Stimulated activated CD4-positive, alpha-beta T cell treated with anti-CD3 and anti-CD28 coated beads, Interleukin-15, amount 100 ng/mL, for 1 hour (primary cell): ENCODE measurements at regions not wholly inside any gene's neighbourhood (a gene's known extent, or its start where the extent isn't known, plus 50 kb on each side); places are given as distances from the start of the nearest gene placed in this dataset.
"Not testable (repeated sequence)": the region's sequence is repeated elsewhere in the genome, so short reads cannot be mapped to it uniquely, and the experiment has no call there.

Source experiments
- DNase-seq, 2 donors: peaks; one replicate each; pipeline ENCODE4 v3.0.0-alpha.2; 2020; ENCODE audit warnings: low read depth in 1 of 2, low spot score in 1 of 2

DNA sequence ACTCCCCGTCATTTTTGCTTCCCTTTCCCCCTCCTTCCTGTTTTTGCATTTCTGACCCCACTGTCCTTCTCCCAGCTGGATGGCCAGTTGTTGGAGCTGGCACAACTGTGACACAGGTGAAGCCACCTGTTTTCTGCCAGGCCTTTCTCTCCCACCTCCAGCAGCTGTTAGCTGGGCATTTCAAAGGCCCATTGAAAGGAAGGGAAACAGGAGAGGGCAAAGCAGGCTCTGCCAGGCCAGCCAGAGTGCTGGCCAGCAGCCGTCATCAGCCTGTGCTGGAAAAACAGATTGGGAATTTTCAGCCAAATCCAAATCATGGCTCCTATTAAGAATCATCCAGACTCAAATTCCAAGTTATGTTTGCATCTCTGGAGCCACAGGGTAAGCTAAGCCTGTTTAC is 155.2 kb upstream of the C2CD4B start:
- no peak for DNase-seq

DNA sequence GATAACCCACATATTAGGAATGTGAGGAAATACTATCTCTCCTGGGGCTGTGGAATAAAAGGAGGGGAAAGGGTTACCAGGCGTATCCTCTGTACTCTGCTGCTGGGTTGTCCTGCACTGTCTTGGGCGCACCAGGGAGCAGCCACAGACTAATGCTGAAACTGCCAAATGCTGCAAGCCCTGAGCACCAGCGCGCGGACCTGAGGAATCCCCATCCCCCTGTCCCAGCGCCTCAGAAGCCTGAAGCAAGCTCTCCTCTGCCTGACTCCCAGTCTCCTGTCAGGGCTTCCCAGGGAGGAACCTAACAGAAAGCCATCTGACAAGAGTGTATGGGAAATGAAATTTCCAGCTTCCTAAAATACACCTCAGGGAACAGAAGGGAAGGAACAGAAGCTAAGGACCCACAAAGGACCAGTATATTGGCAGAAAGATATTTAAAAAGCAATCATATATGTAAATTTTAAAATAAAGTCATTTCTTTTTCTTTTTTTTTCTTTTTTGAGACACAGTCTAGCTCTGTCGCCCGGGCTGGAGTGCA is 158.3 kb upstream of the C2CD4B start:
- no peak for DNase-seq

DNA sequence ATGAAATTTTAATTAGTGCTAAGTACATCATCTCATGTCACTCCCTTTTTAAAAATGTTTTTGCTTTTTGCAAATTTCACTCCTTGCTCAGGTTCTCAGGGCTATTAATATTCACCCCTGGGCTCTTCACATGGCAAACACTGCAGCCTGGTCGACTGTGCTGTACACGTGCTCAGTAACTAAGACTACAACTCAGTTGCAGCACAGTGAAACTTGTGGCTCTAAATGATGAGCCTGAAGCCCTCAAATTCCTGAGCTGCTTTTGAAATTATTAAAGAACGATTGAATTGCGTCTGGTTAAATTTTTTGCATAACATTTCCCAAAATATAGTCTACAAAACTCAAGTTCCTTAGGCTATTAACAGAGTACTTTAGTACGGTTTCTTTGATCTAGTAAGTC is 159.3 kb upstream of the C2CD4B start:
- DNase-seq, result no peak

DNA sequence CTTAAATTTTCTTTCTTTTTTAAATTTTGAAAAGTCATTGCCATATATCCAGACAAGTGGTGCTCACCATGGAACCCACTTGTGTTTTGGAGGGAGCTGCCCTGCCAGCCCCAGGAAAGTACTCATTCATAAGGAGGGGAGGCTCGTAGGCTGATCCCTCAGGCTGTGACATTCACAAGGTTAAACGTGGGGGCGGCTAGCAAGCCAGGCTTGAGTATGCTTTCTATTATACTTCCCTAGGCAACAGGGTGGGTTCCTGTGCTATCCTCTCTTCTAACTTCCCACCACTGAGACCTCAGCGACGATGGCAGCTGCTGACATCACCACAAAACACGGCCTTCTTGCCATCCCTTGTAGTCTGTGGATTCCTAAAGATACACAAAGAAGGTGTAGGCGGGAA is 160.5 kb upstream of the C2CD4B start:
- DNase-seq, result no peak

DNA sequence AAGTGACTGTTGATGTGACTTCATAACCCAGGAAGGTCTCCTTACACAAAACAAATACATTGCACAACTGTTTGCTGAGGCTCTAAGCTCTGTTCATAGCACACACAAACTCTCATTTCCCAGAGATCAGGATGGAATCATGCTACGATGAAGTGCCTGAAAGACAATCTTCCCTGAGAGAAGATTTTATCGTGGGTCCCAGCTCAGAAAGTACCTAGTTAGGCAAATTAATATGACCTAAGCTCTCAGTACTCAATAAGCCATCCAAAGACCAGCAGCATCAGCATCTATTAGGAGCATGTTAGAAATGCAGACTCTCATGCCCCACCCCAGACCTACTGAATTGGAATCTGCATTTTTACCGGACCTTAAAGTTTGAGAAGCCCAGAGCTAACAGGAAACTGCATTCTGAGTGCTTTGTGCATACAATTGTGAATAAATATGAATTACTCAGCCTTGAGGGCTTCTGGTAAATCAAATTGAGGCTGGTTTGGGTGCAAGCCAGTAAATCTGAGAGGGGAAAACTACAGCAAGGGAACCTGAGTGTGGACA is 161.5 kb upstream of the C2CD4B start:
- DNase-seq, result no peak

DNA sequence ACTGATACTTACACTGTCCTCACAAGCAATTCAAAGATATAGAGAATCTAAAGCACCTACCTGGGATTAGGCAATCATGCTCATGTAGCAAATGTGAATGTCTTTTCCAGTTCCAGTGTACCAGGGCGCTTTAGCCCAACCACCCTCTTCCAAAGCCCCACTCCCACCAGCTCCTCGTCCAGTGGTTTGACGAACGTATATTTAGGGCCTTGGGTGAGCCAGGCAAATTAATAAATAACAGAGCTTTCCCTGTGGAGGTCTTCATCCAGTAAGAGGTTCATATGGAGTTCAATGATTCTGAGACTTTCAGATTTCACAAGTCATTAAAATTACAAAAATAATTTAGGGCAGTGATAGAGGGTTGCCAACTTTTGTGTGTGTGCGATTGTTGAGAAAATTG is 162.3 kb upstream of the C2CD4B start:
- no peak for DNase-seq

DNA sequence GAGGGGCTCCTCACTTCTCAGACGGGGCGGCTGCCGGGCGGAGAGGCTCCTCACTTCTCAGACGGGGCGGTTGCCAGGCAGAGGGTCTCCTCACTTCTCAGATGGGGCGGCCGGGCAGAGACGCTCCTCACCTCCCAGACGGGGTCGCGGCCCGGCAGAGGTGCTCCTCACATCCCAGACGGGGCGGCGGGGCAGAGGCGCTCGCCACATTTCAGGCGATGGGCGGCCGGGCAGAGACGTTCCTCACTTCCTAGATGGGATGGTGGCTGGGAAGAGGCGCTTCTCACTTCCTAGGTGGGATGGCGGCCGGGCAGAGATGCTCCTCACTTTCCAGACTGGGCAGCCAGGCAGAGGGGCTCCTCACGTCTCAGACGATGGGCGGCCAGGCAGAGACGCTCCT is 167.4 kb upstream of the C2CD4B start:
- DNase-seq, result not testable (repeated sequence)

DNA sequence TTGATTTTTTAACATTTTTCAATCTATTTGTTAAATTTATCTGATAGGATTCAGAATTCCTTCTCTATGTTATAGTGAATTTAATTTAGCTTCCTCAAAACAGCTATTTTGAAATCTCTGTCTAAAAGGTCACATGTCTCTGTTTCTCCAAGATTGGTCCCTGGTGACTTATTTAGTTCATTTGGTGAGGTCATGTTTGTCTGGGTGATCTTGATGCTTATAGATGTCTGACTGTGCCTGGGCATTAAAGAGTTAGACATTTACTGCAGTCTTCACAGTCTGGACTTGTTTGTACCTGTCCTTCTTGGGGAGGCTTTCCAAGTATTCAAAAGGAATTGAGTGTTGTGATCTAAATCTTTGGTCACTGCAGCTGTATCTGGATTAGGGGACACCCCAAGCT is 169.5 kb upstream of the C2CD4B start:
- DNase-seq, result no peak

DNA sequence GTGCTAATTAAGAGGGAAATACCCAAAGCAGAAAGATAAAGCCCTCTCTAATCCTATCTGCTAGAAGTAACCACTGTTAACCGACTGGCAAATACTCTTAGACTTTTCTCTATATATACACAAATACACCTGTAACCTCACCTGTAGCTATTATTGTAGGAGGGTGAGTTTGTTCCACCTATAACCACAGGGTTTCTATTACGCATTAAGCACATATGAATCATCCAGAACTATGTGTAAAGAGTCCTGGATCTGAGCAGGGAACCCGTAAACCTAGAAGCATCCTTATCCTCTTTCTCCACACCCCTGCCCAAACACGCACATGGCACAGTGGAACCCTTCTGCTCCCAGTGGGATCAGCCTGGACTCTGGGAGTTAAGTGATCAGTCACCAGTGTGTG is 172.8 kb upstream of the C2CD4B start:
- no peak for DNase-seq

DNA sequence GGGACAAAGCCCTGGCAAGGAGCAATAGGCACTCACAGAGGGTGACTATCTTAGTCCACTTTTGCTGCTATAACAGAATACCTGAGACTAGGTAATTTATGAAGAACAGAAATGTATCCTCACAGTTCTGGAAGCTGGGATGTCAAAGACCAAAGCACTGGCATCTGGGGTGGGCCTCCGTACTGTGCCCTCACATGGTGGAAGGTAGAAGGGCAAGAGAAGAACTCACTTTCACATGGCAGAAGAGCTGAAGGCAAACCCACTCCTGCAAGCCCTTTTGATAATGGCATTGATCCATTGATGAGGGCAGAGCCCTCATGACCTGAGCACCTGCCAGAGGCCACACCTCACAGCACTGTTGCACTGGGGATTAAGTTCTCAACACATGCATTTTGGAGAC is 173.4 kb upstream of the C2CD4B start:
- DNase-seq, result no peak

DNA sequence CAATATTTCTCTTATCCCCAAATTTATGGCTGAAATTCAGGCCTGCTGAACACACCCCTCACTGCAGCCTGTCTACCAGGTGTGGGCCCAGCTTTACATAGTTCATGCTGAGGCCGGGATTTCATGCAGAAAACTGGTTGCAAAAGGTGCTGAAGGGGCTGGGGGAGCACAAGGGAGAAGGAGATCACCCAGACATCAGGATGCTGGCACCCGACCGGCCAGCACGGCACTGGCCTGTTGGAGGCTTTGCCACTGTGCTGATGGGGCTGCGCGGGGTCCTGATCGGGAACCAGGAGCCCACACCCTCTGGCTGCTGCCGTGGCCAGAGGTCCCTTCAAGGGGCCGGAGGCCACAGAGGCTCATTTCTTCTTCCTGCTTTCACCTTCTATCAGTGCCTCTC is 177.9 kb upstream of the C2CD4B start:
- no peak for DNase-seq

DNA sequence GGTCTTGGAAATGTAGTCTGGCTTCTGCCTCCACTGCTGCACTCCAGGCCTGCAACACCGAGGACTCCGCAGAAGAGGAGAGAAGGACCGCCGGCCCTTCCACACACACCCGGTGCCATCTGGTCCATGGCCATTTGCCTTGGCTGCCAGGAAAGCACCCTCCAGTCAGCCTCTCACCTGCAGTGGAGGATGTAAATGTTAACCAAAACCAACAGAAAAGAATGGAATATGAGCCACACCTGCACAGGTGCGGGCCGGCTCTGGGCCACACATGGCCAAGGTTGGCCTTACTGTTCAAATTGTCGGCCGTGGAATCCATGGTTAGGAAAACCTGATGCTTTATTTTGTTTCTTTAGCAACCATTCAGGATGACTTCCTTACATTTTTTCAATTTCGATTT is 178.3 kb upstream of the C2CD4B start:
- DNase-seq, result no peak

DNA sequence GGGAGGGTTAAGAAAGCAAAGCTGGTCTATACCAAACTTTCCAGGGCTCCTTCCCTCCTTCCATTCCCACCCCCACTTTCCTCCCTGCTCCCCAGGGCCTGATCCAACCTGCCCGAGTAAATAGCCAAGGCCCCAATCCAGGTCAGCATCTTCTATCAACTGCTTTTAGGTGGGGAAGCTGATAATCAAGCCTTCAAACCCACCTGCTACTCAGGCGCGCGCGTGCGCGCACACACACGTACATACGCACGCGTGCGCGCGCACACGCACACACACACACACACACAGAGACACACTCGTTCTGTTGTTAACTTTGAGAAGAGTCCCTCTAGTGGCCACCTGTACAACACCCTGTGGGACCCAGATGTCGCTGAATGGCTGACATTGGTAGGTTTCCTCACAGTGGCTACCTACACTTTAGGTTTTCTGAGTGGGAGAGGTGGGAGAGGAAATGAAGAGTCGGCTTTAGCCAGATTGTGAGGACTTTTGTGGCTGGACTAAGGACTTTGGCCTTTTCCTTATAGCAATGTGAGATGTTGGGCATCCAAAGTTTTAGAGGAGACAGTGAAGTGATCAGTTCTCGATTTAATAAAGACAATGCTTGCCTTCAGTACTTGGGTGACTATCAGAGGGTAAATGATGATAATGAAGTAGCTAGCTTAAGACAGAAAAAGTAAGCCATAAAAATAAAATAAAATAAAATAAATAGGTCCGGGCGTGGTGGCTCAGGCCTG is 179.9 kb upstream of the C2CD4B start:
- DNase-seq, result peak in 1 of 2 donors; percentile 22

DNA sequence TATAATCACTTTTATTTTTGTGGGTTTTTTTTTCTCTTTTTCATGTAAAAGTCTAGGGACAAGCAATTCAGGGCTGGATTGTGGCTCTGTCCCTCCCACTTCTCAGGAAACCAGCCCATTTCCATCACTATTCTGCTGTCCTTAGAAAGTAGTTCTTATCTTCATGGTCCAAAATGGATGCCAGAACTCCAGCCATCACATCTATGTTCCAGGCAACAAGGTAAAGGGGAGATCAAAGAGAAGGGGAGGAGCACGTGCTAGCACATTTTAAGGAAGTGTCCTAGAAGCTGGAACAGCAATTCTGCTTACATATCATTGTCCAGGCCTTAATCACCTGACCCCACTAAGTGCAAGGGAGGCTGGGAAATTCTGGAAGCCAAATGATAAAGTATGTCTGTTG is 181.1 kb upstream of the C2CD4B start:
- DNase-seq, result no peak

DNA sequence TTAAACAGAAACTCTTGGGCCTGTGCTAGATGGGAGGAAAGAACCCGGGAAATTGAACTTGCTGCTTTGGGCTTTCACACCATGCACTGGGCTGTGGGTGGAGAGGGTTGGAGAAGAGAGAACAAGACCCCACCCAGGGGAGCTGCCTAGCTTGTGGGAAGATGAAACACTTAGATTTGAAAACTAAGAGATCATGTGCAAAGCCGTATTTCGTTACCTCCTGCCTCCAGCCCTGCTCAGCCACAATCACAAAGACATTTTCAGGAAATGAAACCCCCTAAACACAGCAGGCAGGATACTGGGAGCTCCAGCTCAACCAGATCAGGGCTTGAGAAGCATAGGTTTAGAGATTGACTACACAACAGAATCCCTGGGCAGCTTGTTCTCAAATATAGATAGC is 183.0 kb upstream of the C2CD4B start:
- DNase-seq, result no peak

DNA sequence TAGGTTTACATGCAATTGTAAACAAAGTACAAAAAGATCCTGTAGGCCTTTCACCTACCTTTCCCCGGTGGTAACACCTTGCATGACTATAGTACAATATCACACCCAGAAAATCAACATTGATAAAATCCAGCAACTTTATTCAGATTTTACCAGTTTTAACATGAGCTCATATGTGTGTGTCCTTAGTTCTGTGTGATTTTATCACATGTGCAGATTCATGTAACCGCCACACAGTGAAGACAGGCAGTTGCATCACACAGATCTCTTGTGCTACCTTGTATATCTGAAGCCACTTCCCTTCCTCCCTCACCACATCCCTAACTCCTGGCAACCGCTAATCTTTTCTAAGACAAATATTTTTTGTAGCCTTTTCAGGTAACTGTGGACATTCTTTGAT is 183.5 kb upstream of the C2CD4B start:
- DNase-seq, result no peak

DNA sequence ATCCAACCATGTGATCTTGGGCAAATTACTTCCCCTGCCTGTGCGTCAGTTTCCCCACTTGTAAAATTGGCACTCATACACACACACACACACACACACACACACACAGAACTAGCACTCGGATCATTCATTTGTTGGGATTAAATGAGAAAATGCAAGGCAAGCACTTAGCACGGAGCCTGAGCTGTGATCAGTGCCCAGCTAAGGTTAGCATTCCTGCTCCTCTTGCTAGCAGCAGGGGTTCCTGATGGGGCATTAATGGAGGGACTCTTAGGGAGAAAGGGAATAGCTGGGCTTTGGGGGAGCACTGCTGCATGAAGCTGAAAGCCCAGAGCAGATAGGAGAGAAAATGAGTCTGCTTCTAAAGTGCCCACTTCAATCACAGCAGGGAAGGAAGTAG is 187.7 kb upstream of the C2CD4B start:
- DNase-seq, result no peak

DNA sequence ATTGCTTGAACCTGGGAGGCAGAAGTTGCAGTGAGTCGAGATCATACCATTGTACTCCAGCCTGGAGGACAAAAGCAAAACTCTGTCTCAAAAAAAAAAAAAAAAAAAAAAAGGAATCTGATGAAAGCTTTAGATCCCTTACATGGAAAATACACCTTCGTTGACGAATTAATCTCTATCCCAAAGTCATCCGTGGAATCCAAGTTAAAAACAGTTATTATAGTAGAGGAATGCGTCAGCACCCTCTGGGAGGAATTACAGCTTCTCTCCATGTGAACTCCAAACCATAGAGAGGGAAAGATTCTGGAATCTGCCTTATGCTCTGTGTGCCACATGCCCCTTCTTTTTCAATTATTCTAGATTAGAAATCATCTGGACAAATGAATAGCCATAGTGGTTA is 192.3 kb upstream of the C2CD4B start:
- no peak for DNase-seq

DNA sequence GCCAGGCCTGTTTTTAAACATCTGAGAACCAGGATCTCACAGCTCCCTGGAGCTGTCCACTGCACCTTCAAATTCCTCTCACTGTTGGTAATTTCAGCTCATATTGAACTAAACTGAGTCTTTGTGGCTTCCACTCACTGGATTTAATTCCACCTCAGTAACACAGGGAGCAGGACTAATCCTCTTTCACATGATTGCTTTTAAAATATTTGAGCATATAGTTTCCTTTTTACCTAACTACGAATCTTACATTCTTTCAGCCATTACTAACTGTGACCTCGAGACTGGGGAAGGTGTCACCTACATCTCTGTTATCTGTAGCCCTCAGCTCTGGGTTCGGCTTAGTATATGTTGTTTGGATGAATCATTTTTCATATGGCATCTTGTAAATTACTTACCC is 194.3 kb upstream of the C2CD4B start:
- DNase-seq, result no peak

DNA sequence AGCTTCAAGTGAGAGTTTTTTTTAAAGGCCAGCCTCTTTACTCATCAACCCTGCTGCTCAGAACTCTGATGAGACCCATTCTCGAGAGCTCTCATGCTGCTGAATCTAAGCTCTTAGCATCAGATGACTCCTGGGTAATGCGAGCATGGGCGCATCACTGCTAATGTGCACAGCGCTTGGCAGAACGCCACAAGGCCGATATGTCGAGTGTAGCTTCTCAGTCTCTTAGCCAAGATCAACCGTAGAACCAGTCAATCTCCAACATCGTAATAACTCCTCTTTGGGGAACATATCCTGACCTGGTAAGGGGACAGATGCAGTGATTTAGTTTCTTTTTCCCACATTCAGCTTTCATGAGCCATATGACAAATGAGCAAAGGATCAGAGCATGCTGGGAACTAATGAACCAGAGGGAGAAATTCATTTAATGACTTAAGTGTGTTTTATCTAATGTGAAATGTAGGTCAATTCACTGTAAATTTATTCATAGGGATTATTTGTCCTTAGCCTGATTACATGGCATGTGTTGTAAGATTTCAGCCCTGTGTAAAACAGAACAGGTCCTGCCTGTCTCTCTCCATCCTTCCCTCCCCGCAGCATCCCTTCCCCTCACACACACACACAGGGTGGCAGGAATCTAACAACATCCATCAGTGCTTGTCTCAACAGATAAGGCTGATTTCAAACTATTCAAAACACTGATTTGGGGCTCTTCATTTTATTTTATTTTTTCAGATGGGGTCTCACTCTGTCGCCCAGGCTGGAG is 195.4 kb upstream of the C2CD4B start:
- no peak for DNase-seq

DNA sequence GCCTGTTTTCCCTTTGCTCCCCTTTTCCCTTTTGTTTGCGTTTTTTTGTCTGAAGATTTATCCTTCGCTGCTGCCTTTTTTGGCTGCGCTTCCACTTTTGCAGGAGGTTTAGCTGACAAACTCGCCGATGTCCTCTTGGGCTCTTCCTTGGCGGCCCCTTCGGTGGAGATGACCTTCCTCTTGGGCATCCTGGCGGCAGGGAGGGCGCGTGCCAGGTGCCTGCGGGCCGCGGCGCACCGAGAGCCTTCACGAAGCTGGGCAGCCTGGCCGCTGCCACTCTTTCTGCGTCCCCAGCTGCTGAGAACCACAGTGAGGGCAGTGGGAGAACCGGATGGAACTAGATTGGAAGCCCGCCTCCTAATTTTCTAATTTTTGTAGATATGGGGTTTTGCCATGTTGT is 197.1 kb upstream of the C2CD4B start:
- DNase-seq, result no peak

DNA sequence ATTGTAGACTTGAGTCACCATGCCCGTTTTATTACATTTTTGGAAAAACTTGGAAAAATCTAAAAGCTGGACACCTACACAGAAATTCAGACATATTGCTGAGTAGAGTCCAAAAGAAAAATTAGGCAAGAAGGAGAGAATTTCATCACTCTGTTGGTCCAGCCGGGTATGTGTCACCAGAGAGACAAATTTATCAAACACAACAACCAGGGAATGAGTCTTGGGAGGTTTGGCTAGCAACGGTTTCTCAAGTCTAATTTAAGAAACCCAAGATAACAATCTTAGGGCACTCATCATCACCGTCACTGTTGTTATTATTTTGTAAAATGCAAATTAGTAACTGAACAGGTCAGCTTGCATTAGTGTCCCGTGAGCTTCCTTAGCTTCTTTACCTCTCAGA is 197.5 kb upstream of the C2CD4B start:
- no peak for DNase-seq
